HG02588 (cell line): ENCODE measurements at regions not wholly inside any gene's neighbourhood (a gene's known extent, or its start where the extent isn't known, plus 50 kb on each side); places are given as distances from the start of the nearest gene placed in this dataset.

Source experiments
- ATAC-seq: cut with Tn5 transposase; IDR thresholded peaks from one replicate; pipeline ENCODE4 v1.9.1; 2021; ENCODE audit warnings: mild to moderate bottlenecking, moderate library complexity; ENCODE audit not compliant: unreplicated experiment

DNA sequence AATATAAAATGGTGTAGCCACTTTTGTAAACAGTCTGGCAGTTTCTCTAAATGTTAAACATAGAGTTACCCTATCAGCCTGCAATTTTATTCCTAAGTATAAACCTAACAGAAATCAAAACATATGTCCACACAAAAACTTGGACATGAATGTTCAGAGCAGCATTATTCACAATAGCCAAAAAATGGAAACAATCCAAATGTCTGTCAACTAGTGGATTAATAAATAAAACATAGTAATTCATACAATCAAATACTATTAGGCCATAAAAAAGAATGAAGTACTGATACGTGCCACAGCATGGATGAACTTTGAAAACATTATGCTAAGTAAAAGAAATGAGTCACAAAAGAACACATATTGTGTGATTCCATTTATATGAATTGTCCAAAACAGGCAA lies 196.5 kb downstream of the NUAK1 start:
- no peak for ATAC-seq

DNA sequence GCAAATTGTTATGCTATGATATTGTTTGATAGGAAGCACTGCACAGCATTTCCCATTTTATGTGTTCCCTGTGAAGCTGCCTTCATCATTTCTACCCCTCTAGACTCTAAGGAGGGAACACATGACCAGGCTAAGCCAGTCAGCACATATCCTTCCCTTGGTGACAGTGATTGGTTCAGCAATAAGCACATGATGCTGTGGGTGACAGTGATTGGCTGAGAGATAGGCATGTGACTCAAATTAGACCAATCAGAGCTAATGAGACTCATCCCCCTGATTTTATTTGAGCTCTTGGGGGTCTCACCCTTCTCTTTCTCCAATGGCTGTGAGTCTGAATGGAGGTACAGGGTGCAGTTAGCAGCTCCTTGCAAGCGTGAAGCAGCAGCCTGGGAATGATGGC lies 195.2 kb downstream of the NUAK1 start:
- no peak for ATAC-seq

GRCh38 chr12:105944628-105945027 lies 194.1 kb downstream of the NUAK1 start:
- ATAC-seq: no peak

- ATAC-seq: no peak
These were observed 192.9 kb downstream of the NUAK1 start for GRCh38 chr12:105945880-105946279.

GRCh38 chr12:105946493-105946901 lies 192.3 kb downstream of the NUAK1 start:
- no peak for ATAC-seq

- ATAC-seq: no peak
These were observed 190.8 kb downstream of the NUAK1 start for GRCh38 chr12:105947906-105948305.

GRCh38 chr12:105948331-105948730 lies 190.4 kb downstream of the NUAK1 start:
- no peak for ATAC-seq

- ATAC-seq: no peak
These were observed 189.4 kb downstream of the NUAK1 start for GRCh38 chr12:105949391-105949790.

DNA sequence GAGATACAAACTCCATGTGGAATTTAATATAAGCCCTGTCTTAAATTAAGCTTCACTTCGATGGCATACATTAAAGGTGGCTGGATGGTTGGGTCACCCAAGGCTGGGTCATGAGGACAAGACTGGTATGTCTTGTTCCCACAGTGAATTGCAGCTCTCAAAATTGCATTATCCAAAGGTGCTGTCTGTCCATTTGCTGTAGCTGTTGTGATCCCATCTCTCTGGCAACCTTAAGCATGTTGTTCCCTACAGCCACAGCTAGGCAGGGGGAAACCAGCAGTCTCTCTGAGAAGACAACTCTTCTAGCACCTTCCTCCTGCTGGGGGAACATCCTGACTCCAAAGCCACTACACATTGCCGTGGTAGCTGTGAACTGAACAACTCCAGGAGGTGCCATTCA lies 187.0 kb downstream of the NUAK1 start:
- ATAC-seq: no peak

- ATAC-seq: no peak
These were observed 183.5 kb downstream of the NUAK1 start for GRCh38 chr12:105954951-105955931.

GRCh38 chr12:105955976-105956375 lies 182.8 kb downstream of the NUAK1 start:
- ATAC-seq: no peak

GRCh38 chr12:105956662-105957457 lies 181.9 kb downstream of the NUAK1 start:
- ATAC-seq: no peak

DNA sequence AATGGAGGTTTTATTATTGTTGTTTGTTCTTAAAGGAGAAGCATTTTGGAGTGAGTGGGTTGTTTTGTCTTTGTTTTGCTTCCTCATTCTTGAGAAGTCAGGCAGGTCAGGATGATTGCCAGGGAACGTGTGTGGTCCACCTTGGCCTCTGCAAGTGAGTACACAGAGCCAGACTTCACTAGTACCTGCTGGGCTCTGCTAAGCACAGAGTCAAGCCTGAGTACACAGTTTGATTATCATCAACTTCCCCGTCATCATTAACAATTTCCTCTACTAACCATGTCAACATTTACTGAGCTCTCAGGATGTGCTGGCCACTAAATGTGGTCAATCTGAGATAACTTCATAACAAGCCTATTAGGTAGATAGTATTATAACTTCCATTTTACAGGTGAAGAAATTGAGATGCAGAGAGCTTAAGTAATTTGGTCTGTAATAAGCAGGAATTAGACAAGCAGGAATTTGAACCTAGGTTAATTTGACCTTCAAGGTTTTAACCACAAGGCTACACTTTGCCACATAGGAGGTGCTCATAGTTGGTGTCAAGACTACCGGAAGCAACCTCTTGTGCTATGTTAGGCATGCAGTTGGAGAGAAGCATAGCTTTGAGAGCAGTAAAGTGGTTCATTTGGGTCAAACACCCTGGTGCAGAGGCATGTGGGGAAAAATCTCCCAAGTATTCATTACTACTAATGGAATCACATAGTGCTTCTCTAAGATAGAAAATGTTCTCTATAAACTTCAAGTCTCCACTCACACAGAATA lies 178.3 kb downstream of the NUAK1 start:
- no peak for ATAC-seq

DNA sequence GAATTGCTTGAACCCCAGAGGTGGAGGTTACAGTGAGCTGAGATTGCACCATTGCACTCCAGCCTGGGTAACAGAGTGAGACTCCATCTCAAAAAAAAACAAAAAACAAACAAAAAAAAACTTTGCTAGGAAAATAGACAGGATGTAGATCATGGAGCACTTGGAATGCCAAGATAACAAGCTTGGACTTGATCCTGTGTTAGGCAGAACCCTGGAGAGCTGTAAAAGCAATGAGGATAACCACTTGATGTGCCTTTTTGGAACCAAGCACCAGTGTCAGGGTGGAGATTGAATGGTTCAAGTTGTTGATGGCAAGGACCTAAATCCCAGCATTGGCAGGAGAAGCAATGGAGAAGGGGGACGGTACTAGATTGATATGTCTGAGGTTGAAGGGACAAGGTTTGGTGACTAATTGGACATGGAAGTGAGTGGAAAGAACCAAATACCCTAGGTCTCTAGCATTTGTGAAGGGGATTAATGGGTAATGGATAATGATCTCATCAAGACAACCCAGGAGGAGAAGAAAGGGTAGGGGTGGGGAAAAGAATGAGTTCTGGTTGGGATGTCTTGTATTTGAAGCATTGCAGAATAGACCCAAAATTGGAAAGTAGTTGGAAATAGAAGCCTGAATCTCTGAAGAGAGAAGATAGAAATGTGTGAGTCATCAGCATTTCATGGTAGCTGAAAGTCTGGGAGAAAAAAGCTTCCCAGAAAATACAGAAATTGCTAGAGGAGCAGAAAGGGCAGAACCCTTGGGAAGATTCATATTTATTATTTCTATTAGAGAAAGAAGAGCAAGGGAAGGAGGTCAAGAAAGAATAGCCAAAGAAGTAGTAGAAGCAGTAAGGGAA lies 176.7 kb downstream of the NUAK1 start:
- no peak for ATAC-seq

- ATAC-seq: no peak
These were observed 171.5 kb downstream of the NUAK1 start for GRCh38 chr12:105967038-105967776.

DNA sequence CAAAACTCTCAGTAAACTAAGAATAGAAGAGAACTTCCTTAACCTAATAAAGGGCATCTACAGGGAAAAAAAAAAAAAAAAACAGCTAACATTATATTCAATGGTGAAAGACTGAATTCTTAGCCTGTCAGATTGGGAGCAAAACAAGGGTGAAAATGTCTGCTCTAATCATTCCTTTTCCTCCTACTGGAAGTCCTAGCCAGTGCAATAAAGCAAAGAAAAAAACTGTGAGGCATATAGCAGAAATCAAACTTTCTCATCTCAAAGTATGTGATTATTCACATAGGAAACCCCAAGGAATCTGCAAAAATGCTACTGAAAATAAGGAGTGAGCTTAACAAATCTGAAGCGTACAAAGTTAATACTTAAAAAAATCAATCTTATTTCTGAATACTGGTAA lies 170.7 kb downstream of the NUAK1 start:
- ATAC-seq: no peak

DNA sequence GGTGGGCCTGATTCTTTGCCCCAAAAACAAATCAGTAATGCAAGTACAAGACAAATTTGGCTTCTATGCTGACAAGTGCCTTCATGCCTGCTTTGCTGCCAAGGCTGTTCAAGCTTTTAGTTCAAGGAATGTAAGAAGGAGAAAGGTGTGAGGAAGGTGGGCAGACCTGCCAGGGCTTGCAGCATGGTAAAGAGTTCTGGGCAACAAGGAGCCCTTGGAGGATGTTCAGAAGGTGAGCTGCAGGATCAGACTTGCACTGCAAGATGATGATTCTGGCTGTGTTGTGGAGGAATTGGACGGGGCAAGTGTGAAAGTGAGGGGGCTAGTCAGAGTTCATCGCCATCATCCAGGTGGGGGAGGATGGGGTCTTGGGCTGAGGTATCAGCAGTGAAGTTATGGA lies 167.9 kb downstream of the NUAK1 start:
- no peak for ATAC-seq

DNA sequence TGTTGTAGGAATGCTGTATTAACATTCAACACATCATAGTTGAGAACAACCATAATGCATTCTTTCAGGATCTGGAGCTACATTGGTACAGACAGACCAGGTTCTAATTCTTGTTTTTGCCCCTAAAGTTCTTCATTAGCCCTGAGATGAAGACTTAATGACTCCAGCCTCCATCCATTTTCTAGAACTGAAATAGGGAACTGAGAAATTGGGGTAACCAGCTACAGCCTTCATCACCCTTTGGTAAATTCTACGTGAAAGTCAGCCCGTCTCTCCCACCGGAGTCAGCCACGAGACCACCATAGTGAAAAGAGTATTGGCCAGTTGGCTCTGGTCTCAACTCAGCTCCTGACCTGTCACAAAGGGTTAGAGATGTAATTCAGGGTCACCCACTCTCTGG lies 164.0 kb downstream of the NUAK1 start:
- no peak for ATAC-seq

DNA sequence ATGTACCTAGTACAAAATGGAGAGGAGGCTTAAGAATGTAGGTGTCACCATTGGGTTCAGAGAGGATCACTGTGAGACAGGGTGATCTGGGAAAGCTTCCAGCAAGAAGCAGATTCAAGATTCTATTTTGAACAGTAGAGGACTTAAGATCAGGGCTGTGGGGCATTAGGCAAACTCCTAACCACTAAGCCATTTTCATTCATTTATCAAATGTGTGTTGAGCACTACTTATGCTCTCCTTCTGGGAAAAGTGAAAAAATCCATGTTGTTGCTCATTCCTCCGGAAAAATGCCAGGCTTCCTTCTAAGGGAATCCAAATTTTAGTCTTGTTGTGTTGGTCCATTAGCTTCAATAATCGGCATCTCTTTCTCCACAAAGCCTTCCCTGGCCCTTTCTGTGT lies 163.4 kb downstream of the NUAK1 start:
- no peak for ATAC-seq

DNA sequence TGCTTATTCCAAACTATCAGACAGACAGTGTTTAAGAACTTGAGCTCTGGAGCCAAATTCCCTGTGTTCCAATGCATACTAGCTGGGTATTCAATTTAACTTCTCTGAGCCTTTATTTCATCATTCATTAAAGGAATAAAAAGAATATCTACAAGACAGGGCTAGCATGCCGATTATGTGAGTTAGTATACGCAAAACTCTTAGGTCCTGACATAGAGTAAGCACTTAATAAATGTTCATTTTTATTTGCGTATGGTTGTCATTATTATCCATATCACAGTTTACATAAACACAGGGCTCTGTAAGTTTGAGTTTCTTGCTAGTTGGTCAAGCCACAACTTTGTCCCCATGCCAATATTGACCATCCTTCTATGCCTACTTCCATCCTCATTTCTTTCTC lies 161.5 kb downstream of the NUAK1 start:
- no peak for ATAC-seq
